Mesothelial cell of epicardium (in vitro differentiated cells): ENCODE measurements at regions not wholly inside any gene's neighbourhood (a gene's known extent, or its start where the extent isn't known, plus 50 kb on each side); places are given as distances from the start of the nearest gene placed in this dataset.

Experiments used
- DNase-seq, 2 experiments: peaks; one replicate each; pipeline ENCODE4 v3.0.0; 2021; ENCODE audit warnings: low spot score in 2 of 2; ENCODE audit not compliant: unreplicated experiment in 2 of 2
- H3K27ac Mint-ChIP-seq: 2 replicates; pipeline ENCODE4 v1.8.0; 2021; ENCODE audit warnings: mixed read lengths
- H3K27me3 Mint-ChIP-seq: 2 replicates; pipeline ENCODE4 v1.8.0; 2021; ENCODE audit warnings: low read depth, mixed read lengths
- H3K36me3 Mint-ChIP-seq: 2 replicates; pipeline ENCODE4 v1.8.0; 2021; ENCODE audit warnings: mixed read lengths
- H3K4me1 Mint-ChIP-seq: 2 replicates; pipeline ENCODE4 v1.8.0; 2021; ENCODE audit warnings: mixed read lengths
- H3K4me3 Mint-ChIP-seq: 2 replicates; pipeline ENCODE4 v1.8.0; 2021; ENCODE audit warnings: mild to moderate bottlenecking, moderate library complexity, mixed read lengths
- H3K9me3 Mint-ChIP-seq: 2 replicates; pipeline ENCODE4 v1.8.0; 2021; ENCODE audit warnings: mixed read lengths
- TF ChIP-seq, protein P1 (sequence below): fragments of 200-600 bp; sonication (generic); IDR thresholded peaks from one replicate; pipeline ENCODE4 v1.5.0; 2021; ENCODE audit warnings: antibody characterized with exemption; ENCODE audit not compliant: unreplicated experiment

DNA sequence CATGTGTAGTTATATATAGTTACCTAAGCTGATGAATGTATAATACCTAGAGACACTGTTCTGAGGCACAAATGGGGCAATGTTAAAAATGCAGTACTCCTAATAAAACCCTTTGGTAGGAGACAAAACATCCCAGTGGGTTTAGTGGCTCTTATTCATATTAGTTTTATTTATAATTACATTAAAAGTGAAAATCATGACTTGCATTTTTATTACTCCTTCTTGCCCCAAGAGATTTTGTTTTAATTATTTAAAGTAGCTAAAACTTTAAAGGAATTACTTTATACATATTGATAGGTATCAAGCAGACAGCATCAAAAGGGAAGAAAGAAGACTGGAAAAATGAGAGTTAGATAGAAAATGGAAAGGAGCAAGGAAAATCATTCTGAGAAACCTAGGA lies 688.6 kb downstream of the GALC start:
- Mint-ChIP-seq H3K4me3 (no peak overlapping the region), H3K9me3 (peaks cover 13% of the 10 kb centered on the region), H3K27ac (no peak overlapping the region), H3K36me3 (no peaks in the 10 kb centered on the region), H3K4me1 (no peaks in the 10 kb centered on the region), H3K27me3 (no peaks in the 10 kb centered on the region)
- TF ChIP-seq, protein P1, sequence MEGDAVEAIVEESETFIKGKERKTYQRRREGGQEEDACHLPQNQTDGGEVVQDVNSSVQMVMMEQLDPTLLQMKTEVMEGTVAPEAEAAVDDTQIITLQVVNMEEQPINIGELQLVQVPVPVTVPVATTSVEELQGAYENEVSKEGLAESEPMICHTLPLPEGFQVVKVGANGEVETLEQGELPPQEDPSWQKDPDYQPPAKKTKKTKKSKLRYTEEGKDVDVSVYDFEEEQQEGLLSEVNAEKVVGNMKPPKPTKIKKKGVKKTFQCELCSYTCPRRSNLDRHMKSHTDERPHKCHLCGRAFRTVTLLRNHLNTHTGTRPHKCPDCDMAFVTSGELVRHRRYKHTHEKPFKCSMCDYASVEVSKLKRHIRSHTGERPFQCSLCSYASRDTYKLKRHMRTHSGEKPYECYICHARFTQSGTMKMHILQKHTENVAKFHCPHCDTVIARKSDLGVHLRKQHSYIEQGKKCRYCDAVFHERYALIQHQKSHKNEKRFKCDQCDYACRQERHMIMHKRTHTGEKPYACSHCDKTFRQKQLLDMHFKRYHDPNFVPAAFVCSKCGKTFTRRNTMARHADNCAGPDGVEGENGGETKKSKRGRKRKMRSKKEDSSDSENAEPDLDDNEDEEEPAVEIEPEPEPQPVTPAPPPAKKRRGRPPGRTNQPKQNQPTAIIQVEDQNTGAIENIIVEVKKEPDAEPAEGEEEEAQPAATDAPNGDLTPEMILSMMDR, result no peak
- DNase-seq, result no peak

DNA sequence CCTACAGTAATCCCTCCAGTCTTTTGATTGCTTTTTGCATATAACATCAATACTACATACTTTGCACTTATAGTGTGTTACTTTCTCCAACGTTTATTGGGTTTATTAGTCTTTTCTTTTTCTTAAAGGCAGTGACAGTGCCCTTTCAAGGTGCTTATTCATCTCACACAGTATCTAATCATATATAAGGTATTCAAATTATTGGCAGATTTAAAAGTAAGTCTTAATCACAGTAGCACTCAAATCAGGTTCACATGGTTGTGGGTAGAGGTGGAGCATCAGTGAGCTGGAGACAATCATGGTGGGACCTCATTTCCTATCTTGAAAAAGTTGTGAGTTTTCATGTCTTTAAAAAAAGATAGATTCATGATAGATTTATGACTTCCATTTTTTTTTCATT lies 706.2 kb downstream of the GALC start:
- peaks cover 16% of the 10 kb centered on the region for H3K9me3 Mint-ChIP-seq
- no peaks in the 10 kb centered on the region for H3K36me3 Mint-ChIP-seq
- no peak overlapping the region for H3K27ac Mint-ChIP-seq
- peaks cover 14% of the 10 kb centered on the region for H3K4me1 Mint-ChIP-seq
- DNase-seq, result no peak
- no peaks in the 10 kb centered on the region for H3K27me3 Mint-ChIP-seq
- no peak overlapping the region for H3K4me3 Mint-ChIP-seq
- TF ChIP-seq, protein P1, result no peak

DNA sequence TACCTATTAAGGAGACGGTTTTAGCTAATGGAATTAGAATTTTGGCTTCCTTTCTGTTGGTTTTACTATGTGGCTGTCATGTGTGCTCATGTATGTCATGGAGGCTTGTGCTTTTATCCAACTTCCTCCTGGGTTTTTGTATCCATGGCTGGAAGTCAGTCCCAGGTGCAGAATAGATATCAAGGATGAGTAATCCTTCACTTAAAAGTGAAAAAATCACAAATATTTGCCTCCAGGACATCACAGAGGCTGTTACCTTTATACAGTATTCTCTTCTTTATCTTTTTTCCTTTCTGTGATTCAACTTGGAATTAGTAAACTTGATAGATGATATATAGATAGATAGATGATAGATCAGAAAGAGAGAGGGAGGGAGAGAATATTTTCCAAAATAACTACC lies 706.8 kb downstream of the GALC start:
- H3K9me3 Mint-ChIP-seq, result peaks cover 10% of the 10 kb centered on the region
- H3K27ac Mint-ChIP-seq, result no peak overlapping the region
- no peaks in the 10 kb centered on the region for H3K27me3 Mint-ChIP-seq
- H3K4me3 Mint-ChIP-seq, result no peak overlapping the region
- peaks cover 18% of the 10 kb centered on the region for H3K4me1 Mint-ChIP-seq
- no peaks in the 10 kb centered on the region for H3K36me3 Mint-ChIP-seq
- DNase-seq, result no peak
- TF ChIP-seq, protein P1, result no peak

DNA sequence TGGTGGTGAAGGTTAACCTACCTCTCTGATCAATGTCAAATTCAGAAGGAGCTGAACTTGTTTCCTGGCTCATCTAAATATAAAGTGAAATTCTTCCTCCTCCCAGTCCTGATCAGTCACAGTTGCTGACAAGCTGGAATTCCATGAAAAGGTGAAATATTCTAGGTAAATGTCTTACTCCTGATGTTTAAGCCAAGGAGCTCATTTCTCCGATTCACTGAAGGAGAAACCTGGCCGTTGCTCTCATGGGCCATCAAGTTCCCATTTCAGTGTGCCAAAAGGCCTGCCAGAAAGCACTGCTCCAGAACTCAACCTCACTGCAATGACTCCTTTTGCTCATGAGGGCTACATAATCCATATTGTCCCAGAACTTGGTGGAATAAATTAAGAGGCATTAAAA lies 707.5 kb downstream of the GALC start:
- Mint-ChIP-seq H3K9me3 (peaks cover 4% of the 10 kb centered on the region), H3K27ac (no peak overlapping the region), H3K36me3 (no peaks in the 10 kb centered on the region), H3K27me3 (no peaks in the 10 kb centered on the region), H3K4me1 (peaks cover 18% of the 10 kb centered on the region), H3K4me3 (no peak overlapping the region)
- DNase-seq, result no peak
- TF ChIP-seq, protein P1, result no peak

DNA sequence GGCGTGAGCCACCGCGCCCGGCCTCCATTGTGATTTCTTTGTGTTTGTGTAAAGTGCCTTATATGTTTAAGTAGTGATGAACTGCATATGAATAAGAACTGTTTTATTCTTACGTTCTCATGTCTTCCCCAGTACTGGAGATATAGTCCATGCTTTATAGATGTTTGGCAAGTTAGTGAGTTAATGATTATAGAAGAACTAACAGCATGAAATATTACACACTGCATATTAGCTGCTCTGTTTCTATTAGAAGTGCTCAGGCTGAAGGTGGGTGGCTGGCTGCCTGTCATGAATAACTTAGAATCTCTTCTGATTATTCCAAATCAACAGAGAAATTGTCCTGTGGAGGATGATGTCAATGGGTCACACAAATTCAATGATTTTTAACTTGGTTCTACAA lies 709.4 kb downstream of the GALC start:
- Mint-ChIP-seq H3K36me3 (no peaks in the 10 kb centered on the region), H3K27ac (no peak overlapping the region), H3K4me3 (no peak overlapping the region), H3K9me3 (no peaks in the 10 kb centered on the region), H3K4me1 (peaks cover 27% of the 10 kb centered on the region), H3K27me3 (no peaks in the 10 kb centered on the region)
- TF ChIP-seq, protein P1, result no peak
- DNase-seq, result no peak

DNA sequence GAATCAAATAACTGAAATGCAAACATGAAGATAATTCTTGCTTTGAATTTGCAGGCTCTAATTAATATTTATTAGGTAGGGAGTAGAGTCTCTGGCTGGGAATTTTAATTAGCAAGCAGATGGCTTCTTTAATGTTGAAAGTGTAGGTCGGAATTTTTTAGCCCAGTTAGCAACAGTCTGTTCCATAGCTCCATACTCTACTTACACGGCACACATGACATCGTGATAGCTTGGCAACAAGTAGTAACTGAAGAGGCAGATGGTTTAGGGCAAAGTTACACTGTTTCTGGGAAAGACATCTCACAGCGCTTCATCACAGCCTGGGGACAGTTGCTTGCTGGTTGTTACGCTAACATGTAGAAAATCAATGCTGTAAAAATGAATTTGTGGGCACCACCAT lies 710.7 kb downstream of the GALC start:
- Mint-ChIP-seq H3K27ac (peak overlapping the region; percentile 56), H3K4me1 (peaks cover 27% of the 10 kb centered on the region), H3K36me3 (no peaks in the 10 kb centered on the region), H3K4me3 (no peak overlapping the region), H3K27me3 (no peaks in the 10 kb centered on the region), H3K9me3 (peaks cover under 1% of the 10 kb centered on the region)
- no peak for DNase-seq
- TF ChIP-seq, protein P1, result no peak
